ENCODE measurements at regions not wholly inside any gene's neighbourhood (a gene's known extent, or its start where the extent isn't known, plus 50 kb on each side); places are given as distances from the start of the nearest gene placed in this dataset.

- DNase-seq (ENCODE audit: low spot score): no peak
Observed at GRCh38 chr12:111222027-111222414, 146.9 kb downstream of the PHETA1 start.

GRCh38 chr12:111221062-111222026, 147.6 kb downstream of the PHETA1 start:
- DNase-seq (ENCODE audit: low spot score): no peak

DNA sequence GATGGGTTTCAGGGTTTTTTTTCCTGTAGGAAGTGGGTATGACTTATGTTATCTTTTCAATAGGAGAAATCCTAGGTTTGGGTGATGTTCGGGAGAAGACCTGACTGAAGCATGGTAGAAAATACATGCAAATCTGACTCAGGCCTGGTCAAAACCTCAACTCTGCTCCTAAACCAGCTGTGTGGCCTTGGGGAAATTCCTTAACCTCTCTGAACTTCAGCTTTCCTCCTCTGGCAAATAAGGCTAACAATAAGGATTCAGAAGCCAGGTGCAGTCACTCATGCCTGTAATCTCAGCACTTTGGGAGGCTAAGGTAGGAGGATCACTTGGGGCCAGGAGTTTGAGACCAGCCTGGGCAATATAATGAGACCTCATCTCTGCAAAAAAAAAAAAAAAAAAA, 148.5 kb downstream of the PHETA1 start:
- no peak for DNase-seq (ENCODE audit: low spot score)

DNA sequence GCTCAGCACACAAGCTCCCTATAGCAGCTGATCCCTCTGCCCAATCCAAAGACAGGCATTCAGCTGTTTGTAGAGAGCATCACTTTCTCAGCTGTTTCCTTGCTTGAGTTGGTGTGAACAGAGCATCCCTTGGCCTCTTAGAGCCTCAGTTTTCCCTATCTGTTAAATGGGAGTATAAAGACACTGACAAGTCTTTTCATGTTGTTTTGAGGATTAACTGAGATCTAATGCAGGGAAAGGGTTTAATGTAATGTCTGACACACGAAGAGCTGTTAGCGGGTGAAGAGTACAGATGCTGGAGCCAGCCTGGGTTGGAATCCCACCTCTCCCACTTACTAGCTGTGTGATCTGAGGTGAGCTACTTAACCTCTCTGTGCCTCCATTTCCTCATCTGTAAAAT, 149.5 kb downstream of the PHETA1 start:
- no peak for DNase-seq (ENCODE audit: low spot score)

- no peak for DNase-seq (ENCODE audit: low spot score)
Observed at GRCh38 chr12:111218499-111218898, 150.4 kb downstream of the PHETA1 start.

- no peak for DNase-seq (ENCODE audit: low spot score)
Observed at GRCh38 chr12:111216387-111217159, 152.3 kb downstream of the PHETA1 start.

GRCh38 chr12:111215881-111216280, 153.0 kb downstream of the PHETA1 start:
- no peak for DNase-seq (ENCODE audit: low spot score)

- DNase-seq (ENCODE audit: low spot score): no peak
Observed at GRCh38 chr12:111214401-111214800, 154.5 kb downstream of the PHETA1 start.

GRCh38 chr12:111213561-111213960, 155.3 kb downstream of the PHETA1 start:
- DNase-seq (ENCODE audit: low spot score): no peak

DNA sequence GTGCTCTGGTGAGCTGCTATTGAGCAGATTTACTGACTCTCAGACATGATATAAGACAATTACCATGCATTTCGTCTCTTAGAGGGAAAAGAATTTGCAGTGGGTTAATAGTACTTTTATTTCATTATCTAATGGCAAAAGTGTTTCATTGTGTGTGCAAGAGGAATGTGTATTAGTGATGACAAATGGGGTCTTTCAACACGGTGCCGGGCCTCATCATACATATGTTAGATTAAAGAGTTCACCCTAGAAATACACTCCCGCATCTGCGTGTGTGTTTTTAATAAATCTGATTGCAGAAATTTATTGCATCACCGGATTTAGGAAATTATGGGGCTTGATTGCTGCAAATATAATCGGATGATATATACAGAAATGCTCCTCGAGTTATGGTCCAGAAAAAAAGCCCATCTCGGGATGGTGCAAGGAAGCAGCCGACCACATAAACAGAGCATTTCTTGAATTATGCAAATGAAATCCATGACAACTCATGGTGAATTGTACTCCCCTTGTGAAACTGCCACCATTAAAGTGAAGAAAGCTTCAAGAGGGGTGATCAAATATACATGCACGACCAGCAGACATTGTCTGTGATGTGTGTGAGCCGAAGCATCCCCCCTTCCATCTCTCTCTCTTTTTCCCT, 156.0 kb downstream of the PHETA1 start:
- no peak for DNase-seq (ENCODE audit: low spot score)

- DNase-seq (ENCODE audit: low spot score): no peak
Observed at GRCh38 chr12:111211910-111212757, 156.8 kb downstream of the PHETA1 start.

- no peak for DNase-seq (ENCODE audit: low spot score)
Observed at GRCh38 chr12:111209811-111210210, 159.1 kb downstream of the PHETA1 start.

DNA sequence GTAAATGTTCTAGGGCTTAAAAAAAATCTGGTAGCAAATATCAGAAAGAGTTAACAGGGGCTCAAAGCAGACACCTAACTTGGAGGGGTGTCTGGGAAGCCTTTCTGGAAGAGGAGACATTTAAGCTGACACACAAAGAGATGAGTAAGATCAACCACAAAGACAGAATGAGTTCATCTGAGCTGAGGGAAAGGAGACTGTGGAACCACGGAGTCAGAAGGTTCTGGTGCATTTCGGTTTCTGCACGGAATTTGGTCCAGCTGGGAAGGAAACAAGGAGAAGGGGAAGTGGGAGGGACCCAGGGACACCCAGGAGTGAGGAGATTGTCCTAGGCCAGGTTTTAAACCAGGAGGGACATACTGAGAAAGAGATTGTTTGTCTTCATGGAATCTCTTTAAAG, 161.1 kb downstream of the PHETA1 start:
- DNase-seq (ENCODE audit: low spot score): no peak

- DNase-seq (ENCODE audit: low spot score): no peak
Observed at GRCh38 chr12:111204788-111205241, 164.1 kb downstream of the PHETA1 start.

- DNase-seq (ENCODE audit: low spot score): no peak
Observed at GRCh38 chr12:111203969-111204368, 164.9 kb downstream of the PHETA1 start.

DNA sequence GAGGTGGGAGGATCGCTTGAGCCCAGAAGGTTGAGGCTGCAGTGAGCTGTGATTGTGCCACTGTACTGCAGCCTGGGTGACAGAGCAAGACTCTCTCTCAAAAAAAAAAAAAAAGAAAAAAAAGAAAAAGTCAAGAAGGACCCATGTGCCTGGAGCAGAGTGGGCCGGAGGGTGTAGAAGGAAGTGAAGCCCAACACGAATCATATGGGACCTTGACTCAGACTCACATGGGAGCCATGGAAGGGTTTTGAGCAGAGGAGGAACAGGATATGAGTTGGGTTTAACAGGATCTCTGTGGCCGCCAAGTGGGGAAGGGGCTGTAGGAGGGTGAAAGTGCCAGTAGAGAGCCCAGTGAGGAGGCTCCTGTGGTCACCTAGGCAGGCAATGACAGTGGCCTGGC, 165.4 kb downstream of the PHETA1 start:
- DNase-seq (ENCODE audit: low spot score): no peak

GRCh38 chr12:111202237-111202915, 166.5 kb downstream of the PHETA1 start:
- DNase-seq (ENCODE audit: low spot score): no peak

- DNase-seq (ENCODE audit: low spot score): no peak
Observed at GRCh38 chr12:111201495-111202236, 167.2 kb downstream of the PHETA1 start.

- DNase-seq (ENCODE audit: low spot score): no peak
Observed at GRCh38 chr12:111201036-111201435, 167.9 kb downstream of the PHETA1 start.

DNA sequence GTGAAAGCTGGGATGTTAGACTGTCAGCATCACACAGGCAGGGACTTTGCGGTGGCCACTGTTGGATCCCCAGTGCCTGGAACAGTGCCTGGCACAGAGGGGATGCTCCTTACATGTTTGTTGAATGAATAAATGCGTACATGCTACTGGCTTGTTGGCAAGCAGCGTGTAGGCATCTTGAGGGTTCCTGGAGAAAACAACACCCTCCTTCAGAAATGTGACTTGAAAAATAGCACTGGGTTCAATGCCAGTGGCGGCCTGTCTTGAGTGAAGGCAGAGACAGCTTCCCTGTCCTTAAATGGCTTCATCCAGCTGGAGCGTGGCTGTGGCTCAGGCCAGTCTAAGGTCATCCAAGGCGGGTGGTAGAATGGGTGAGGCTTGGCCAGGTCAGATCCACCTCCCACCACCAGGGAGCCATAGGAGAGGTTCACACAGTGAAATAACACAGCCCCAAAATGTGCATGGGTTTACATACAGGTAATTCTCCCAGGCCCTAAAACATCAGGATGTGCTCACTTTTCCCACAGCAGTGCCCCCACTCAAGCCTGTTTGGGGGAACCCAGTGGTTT, 171.4 kb downstream of the PHETA1 start:
- no peak for DNase-seq (ENCODE audit: low spot score)

Data from kidney capillary endothelial cell (primary cell).